ENCODE measurements at regions not wholly inside any gene's neighbourhood (a gene's known extent, or its start where the extent isn't known, plus 50 kb on each side); places are given as distances from the start of the nearest gene placed in this dataset.
A peak's percentile ranks its signal among the peaks of the same experiment; 100 is the strongest.

GRCh38 chr2:122929347-122929746 is 1095.7 kb upstream of the CNTNAP5 start:
- DNase-seq (ENCODE audit: low read depth, low spot score) = no peak

- no peak for DNase-seq (ENCODE audit: low read depth, low spot score)
Observed at GRCh38 chr2:122935506-122935905, 1089.6 kb upstream of the CNTNAP5 start.

- no peak for DNase-seq (ENCODE audit: low read depth, low spot score)
Observed at GRCh38 chr2:122939796-122940195, 1085.3 kb upstream of the CNTNAP5 start.

- DNase-seq (ENCODE audit: low read depth, low spot score) = no peak
Observed at GRCh38 chr2:122949523-122949922, 1075.6 kb upstream of the CNTNAP5 start.

- DNase-seq (ENCODE audit: low read depth, low spot score) = no peak
Observed at GRCh38 chr2:122955776-122956175, 1069.3 kb upstream of the CNTNAP5 start.

GRCh38 chr2:122960759-122961641 is 1064.1 kb upstream of the CNTNAP5 start:
- peak; percentile 82 for DNase-seq (ENCODE audit: low read depth, low spot score)

- DNase-seq (ENCODE audit: low read depth, low spot score) = no peak
Observed at GRCh38 chr2:122966461-122966860, 1058.6 kb upstream of the CNTNAP5 start.

GRCh38 chr2:122977580-122977979 is 1047.5 kb upstream of the CNTNAP5 start:
- DNase-seq (ENCODE audit: low read depth, low spot score) = no peak

- no peak for DNase-seq (ENCODE audit: low read depth, low spot score)
Observed at GRCh38 chr2:122980671-122981070, 1044.4 kb upstream of the CNTNAP5 start.

- no peak for DNase-seq (ENCODE audit: low read depth, low spot score)
Observed at GRCh38 chr2:122982936-122983335, 1042.2 kb upstream of the CNTNAP5 start.

GRCh38 chr2:122988395-122989221 is 1036.5 kb upstream of the CNTNAP5 start:
- no peak for DNase-seq (ENCODE audit: low read depth, low spot score)

- DNase-seq (ENCODE audit: low read depth, low spot score) = no peak
Observed at GRCh38 chr2:122993592-122993991, 1031.5 kb upstream of the CNTNAP5 start.

- no peak for DNase-seq (ENCODE audit: low read depth, low spot score)
Observed at GRCh38 chr2:122999258-122999657, 1025.8 kb upstream of the CNTNAP5 start.

- DNase-seq (ENCODE audit: low read depth, low spot score) = no peak
Observed at GRCh38 chr2:122999821-123000220, 1025.3 kb upstream of the CNTNAP5 start.

GRCh38 chr2:123002660-123003248 is 1022.3 kb upstream of the CNTNAP5 start:
- DNase-seq (ENCODE audit: low read depth, low spot score) = no peak

GRCh38 chr2:123015186-123015585 is 1009.9 kb upstream of the CNTNAP5 start:
- DNase-seq (ENCODE audit: low read depth, low spot score) = no peak

- no peak for DNase-seq (ENCODE audit: low read depth, low spot score)
Observed at GRCh38 chr2:123035541-123035940, 989.5 kb upstream of the CNTNAP5 start.

GRCh38 chr2:123036300-123036699 is 988.8 kb upstream of the CNTNAP5 start:
- DNase-seq (ENCODE audit: low read depth, low spot score) = no peak

GRCh38 chr2:123040506-123040905 is 984.6 kb upstream of the CNTNAP5 start:
- DNase-seq (ENCODE audit: low read depth, low spot score) = no peak

- no peak for DNase-seq (ENCODE audit: low read depth, low spot score)
Observed at GRCh38 chr2:123043458-123043857, 981.6 kb upstream of the CNTNAP5 start.

- no peak for DNase-seq (ENCODE audit: low read depth, low spot score)
Observed at GRCh38 chr2:123045713-123046112, 979.4 kb upstream of the CNTNAP5 start.

- DNase-seq (ENCODE audit: low read depth, low spot score) = no peak
Observed at GRCh38 chr2:123047186-123047585, 977.9 kb upstream of the CNTNAP5 start.

Measured in astrocyte of the hippocampus (primary cell).